ENCODE measurements at regions not wholly inside any gene's neighbourhood (a gene's known extent, or its start where the extent isn't known, plus 50 kb on each side); places are given as distances from the start of the nearest gene placed in this dataset.

GRCh38 chr16:54631782-54632181 is 298.9 kb upstream of the IRX5 start:
- no peak for ATAC-seq
- intact Hi-C loops (cut with DNase I): loop anchor here in 5 of 10 donors (5.0 to 10.0 kb wide), 4 partner anchors 127 to 347 kb away; partner anchors contain the start of gene IRX3 (in 1 of the 5)
- 82 to 89% (median 86%) methylated on average over 4 of the region's 4 CpGs for WGBS, 4 donors
- no peak overlapping the region for H3K4me3 ChIP-seq
- H3K27ac ChIP-seq: no peak overlapping the region
- no peaks in the 10 kb centered on the region for H3K9me3 ChIP-seq
- H3K4me1 ChIP-seq: peaks cover 0 to 4% (median 0%) of the 10 kb centered on the region in 12 donors
- no peak for TF ChIP-seq POLR2A (IDR thresholded peaks at IDR 0.05)
- TF ChIP-seq CTCF (IDR thresholded peaks at IDR 0.05): no peak
- H3K27me3 ChIP-seq: no peaks in the 10 kb centered on the region
- no peak for DNase-seq
- H3K36me3 ChIP-seq: no peaks in the 10 kb centered on the region

GRCh38 chr16:54630284-54630967 is 300.2 kb upstream of the IRX5 start:
- TF ChIP-seq POLR2A (IDR thresholded peaks at IDR 0.05): no peak
- 76 to 85% (median 81%) methylated on average over 4 of the region's 4 CpGs for WGBS, 4 donors
- Histone ChIP-seq H3K4me3 (no peak overlapping the region), H3K9me3 (no peaks in the 10 kb centered on the region), H3K27ac (no peak overlapping the region), H3K27me3 (no peaks in the 10 kb centered on the region), H3K36me3 (no peaks in the 10 kb centered on the region), H3K4me1 (peaks cover 0 to 4% (median 0%) of the 10 kb centered on the region in 12 donors)
- ATAC-seq (peak in 1 of 4 donors; percentile 57), DNase-seq (no peak)
- intact Hi-C loops (cut with DNase I): loop anchor here in 5 of 10 donors (5.0 to 10.0 kb wide), 4 partner anchors 126 to 346 kb away; partner anchors contain the start of gene IRX3 (in 1 of the 5)

- H3K27ac ChIP-seq: no peak overlapping the region
- intact Hi-C loops (cut with DNase I): no loop called here
- 87 to 89% (median 88%) methylated on average over 17 of the region's 17 CpGs for WGBS, 4 donors
- ATAC-seq (no peak), DNase-seq (no peak)
- H3K27me3 ChIP-seq: no peaks in the 10 kb centered on the region
- H3K4me3 ChIP-seq: no peak overlapping the region
- no peaks in the 10 kb centered on the region for H3K36me3 ChIP-seq
- peaks cover 0 to 4% (median 0%) of the 10 kb centered on the region in 12 donors for H3K4me1 ChIP-seq
- no peaks in the 10 kb centered on the region for H3K9me3 ChIP-seq
- TF ChIP-seq CTCF (IDR thresholded peaks at IDR 0.05): no peak
- TF ChIP-seq POLR2A (IDR thresholded peaks at IDR 0.05): no peak
Observed at GRCh38 chr16:54628796-54629625, 301.7 kb upstream of the IRX5 start.

GRCh38 chr16:54627616-54628015 is 303.0 kb upstream of the IRX5 start:
- H3K4me3 ChIP-seq: no peak overlapping the region
- peak in 1 of 4 donors; percentile 18 for ATAC-seq
- TF ChIP-seq CTCF (IDR thresholded peaks at IDR 0.05) (no peak), POLR2A (IDR thresholded peaks at IDR 0.05) (no peak)
- DNase-seq: no peak
- 27 to 53% (median 39%) methylated on average over 3 to 4 of the region's 4 CpGs for WGBS, 4 donors
- H3K4me1 ChIP-seq: peaks cover 0 to 4% (median 0%) of the 10 kb centered on the region in 12 donors
- H3K27ac ChIP-seq: no peak overlapping the region
- H3K9me3 ChIP-seq: no peaks in the 10 kb centered on the region
- intact Hi-C loops (cut with DNase I): no loop called here
- H3K36me3 ChIP-seq: no peaks in the 10 kb centered on the region
- no peaks in the 10 kb centered on the region for H3K27me3 ChIP-seq
